GM19239 (cell line): ENCODE measurements at regions not wholly inside any gene's neighbourhood (a gene's known extent, or its start where the extent isn't known, plus 50 kb on each side); places are given as distances from the start of the nearest gene placed in this dataset.

ENCODE experiments used
- DNase-seq: peaks from one replicate; pipeline ENCODE4 v3.0.0; 2011; ENCODE audit warnings: low spot score; ENCODE audit not compliant: insufficient read length
- FAIRE-seq: peaks from 2 replicates; lab custom pipeline; 2011; peaks lifted over from hg19 to GRCh38; lab: Jason Lieb, UNC

DNA sequence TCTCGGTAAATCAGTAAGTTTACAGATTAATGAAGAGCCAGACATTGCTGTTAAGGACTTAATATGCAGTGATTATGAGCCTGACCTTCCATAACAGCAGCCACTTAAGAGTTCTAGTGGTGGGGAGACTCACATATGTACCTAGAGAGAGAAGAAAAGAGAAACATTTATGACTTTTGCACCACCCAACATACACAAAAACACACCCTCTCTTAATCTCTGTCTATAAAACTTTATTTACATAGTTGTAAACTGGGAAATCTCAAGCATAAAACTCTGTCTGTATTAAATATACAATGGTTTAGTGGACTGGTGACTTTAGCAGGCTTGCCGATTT is 347.4 kb upstream of the ADGRL2 start:
- no peak for DNase-seq
- no peak for FAIRE-seq

DNA sequence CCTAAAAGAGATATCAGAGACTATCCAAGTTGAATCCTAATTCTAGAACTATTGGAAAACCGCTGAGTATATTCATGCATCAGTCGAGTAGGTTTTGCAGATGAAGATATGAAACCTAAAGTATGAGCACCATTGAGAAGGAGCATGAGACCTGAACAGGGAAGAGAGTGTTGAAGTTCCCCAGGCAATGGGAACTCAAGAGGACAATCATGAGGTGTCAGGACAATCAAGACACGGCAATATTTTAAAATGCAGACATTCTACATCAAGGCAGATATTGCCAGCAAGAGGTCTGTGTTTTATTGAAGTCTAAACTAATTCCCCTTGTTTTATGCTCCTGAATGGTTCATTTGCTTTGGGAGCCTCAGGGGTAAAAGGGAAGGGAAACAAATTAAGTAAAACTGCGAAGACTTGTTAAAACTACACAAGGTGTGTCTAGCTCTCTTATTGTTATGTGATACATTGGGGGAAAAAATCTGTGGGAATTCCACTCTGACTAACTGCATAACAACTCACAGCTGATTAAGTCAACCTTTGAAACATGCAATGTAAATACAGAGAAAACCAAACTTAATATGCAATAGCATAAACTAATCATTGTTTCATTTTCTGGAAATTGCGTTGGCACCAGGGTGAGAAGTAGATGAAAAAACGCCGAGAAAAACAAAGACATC is 347.9 kb upstream of the ADGRL2 start:
- DNase-seq: no peak
- no peak for FAIRE-seq

GRCh38 chr1:81449786-81450185 is 350.9 kb upstream of the ADGRL2 start:
- DNase-seq (no peak), FAIRE-seq (no peak)

DNA sequence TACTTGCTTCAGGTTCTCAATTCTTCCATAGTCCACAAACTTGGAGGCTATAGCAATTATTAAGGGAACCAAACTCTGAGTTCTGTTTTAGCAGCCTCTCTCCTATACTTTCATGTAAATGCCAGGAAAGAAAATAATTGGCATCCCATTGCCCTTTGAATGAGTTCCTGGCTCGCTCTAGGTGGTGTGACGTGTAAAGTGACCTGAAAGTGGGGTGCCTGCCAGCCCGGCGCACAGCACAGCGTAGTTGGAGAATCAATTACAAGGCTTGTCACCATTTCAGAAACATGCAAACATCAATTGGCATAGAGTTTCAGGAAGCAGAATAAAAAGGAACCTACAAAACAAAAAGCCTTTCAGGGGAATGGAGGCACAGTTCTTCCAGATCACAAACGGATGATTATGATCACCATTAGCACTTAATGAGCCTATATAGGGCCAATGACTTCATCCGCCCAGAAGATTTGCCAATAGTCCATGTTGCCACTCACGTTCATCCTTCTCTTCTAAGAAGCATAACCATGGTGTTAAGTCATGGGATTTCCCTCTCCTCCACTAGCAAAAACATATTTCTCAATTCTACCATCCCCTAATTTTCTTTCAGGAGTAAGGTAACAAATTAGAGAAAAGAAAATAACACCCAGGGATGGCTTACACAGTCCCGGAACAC is 354.6 kb upstream of the ADGRL2 start:
- DNase-seq (no peak), FAIRE-seq (no peak)

- DNase-seq: no peak
- FAIRE-seq: no peak
These were observed 357.4 kb upstream of the ADGRL2 start for GRCh38 chr1:81443288-81443687.

- DNase-seq (no peak), FAIRE-seq (no peak)
These were observed 361.5 kb upstream of the ADGRL2 start for GRCh38 chr1:81439046-81439823.

DNA sequence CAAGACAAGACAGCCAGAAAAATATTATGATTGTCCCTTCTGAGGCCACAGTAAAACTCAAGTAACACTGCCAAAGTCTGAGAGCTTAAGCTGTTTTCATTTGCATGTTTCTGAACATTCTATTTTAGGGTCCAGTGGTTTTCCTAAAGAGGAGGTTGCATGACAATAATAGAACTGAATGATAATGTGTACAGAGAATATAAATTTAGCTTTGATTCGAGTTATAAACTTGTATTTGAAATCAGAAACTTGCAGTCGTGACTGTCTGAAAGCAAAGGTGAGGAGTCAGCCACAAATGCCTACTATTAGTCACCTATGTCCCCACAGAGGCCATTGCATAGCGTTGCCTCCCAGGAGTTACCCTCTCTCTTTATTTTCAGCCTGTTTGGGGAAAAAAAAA is 363.1 kb upstream of the ADGRL2 start:
- FAIRE-seq: peak; percentile 40
- no peak for DNase-seq

DNA sequence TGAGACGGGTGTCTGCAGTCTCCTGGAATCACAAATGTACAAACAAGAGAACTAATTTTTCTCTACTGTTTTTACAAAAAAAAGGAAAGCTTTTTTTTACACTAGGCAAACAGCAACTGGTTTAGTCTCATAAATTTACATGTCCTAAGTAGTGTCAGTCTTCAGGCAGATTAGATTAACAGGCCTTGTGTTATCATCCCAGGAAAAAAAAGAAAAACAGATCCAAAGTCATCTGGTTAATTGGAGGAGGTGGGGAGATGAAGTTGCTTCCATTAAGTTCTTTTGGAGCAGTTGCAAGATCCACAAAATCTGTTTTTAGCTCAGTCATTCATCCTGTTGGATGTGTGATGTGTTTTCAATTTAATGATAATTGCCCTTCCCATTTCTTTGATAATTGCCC is 363.5 kb upstream of the ADGRL2 start:
- FAIRE-seq (no peak), DNase-seq (no peak)

DNA sequence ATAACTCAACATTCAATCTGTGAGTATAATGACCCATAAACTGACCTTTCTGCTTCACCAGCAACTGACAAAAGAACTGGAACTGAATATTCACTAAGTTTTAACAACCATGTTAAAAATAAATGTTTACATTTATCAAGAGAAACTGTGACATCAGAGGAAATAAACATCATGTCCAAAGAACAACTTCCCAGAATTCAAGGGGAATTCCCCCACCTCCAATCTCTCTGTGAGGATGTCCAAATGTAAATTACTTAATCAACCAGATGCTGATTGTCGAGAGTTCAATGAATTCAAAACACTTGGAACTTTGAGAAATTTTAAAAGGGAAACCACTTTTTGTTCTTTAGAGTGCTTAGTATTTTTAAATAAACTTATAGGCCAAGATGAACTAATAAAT is 365.6 kb upstream of the ADGRL2 start:
- DNase-seq: no peak
- FAIRE-seq: no peak

- no peak for FAIRE-seq
These were observed 367.1 kb upstream of the ADGRL2 start for GRCh38 chr1:81433676-81434075.

DNA sequence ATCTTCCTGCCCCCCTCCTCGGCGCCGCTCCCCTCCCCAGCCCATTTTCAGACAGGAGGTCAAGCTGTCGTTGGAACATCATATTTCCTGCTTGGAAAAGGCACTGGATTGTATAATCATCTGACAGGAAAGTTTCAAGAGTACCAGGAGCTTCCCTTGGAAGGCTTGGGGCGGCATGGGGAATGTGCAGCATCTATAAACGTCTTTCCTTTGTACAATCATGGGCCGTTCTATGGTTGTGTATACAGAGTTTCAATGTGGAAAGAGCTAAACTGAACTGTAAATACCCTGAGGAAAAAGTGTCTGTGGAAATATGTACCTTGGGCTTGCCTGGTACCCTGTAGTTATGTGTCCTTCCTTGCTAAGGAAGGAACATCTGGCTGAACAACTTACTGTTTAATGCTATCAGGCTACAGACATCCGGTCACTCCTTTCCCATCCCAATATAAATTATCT is 368.1 kb upstream of the ADGRL2 start:
- FAIRE-seq: no peak
- DNase-seq: no peak

More at GRCh38 chr1:81433676-81434075, 367.1 kb upstream of the ADGRL2 start:
- DNase-seq: no peak

DNA sequence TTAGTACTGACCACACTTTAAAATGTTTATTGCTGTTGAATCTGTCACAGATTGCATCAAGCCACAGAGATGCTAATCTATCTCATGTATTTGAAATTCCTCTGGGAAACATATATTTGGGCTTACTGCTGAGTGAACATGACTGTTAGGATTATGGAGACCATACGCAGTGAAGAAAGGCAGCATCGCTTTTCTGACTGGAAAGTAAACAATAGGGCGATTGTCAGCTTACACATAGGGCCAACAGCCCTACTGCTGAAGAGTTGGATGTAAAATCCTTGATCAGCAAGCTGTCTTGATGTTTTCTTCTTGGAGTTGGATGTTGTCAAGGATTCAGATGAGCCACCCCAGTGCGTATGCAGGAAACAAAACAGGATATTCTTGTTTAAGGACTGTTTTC is 368.7 kb upstream of the ADGRL2 start:
- DNase-seq (no peak), FAIRE-seq (no peak)

GRCh38 chr1:81431624-81432000 is 369.1 kb upstream of the ADGRL2 start:
- DNase-seq (no peak), FAIRE-seq (no peak)

GRCh38 chr1:81430955-81431623 is 369.6 kb upstream of the ADGRL2 start:
- DNase-seq (no peak), FAIRE-seq (no peak)

DNA sequence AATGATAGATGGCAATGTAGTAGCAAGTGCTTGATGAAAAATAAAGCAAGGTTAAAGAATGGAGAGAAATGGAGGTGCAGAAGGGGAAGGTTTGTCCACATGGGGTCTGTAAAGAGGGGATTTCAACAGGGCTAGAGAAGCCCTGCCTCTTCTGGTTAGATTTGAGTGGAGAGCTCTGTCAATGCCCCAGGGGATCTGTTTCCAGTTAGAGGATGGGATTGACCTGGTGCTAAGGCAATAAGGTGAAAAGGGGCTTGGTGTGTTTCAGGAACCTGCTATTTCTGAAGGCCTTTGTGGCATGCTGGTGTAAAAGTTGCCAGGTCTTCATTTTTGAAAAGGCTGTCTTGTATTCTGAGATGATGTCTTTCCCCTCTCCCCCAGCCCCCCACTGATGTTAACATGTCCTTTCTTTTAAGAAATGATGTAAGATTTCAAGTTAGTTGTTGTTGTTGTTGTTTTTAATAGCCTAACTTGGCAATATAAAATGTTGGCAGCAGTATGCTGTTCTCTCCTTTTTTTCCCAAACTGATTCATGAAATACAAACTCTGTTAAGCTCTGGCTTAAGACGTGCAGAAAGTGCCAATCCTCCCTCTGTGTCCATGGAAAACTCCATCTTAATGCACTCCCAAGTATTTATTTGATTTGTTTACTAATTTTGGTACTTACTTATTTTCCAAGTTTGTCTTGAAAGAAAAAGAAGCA is 370.3 kb upstream of the ADGRL2 start:
- FAIRE-seq: no peak

DNA sequence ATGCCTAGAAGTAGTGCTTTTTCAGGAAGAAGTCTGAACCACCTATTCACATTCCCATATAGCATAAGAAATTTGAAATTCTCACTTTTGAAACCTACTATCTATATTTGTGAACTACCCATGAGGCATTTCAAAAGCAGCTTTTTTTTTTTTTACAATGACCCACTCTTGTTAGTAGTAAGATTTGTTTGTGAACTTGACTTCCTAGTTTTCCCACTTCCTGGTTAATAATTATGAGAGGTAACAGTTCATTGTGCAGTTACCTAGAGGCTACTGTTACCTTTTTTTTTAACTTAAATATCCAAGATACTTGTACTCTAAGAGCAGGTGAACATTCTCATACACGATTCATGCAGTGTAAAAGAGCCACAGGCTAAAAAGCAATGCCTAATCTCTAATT is 371.7 kb upstream of the ADGRL2 start:
- FAIRE-seq (peak; percentile 76), DNase-seq (no peak)

More for the DNA sequence above, 370.3 kb upstream of the ADGRL2 start:
- DNase-seq: no peak

GRCh38 chr1:81424816-81425215 is 375.9 kb upstream of the ADGRL2 start:
- DNase-seq: no peak
- FAIRE-seq: no peak

- no peak for FAIRE-seq
- DNase-seq: no peak
These were observed 376.7 kb upstream of the ADGRL2 start for GRCh38 chr1:81424061-81424460.

GRCh38 chr1:81420760-81421159 is 380.0 kb upstream of the ADGRL2 start:
- FAIRE-seq: peak; percentile 90
- no peak for DNase-seq

GRCh38 chr1:81414488-81415015 is 386.2 kb upstream of the ADGRL2 start:
- FAIRE-seq: peak; percentile 56

More at GRCh38 chr1:81414488-81415015, 386.2 kb upstream of the ADGRL2 start:
- DNase-seq: peak; percentile 34
